B cell (primary cell): ENCODE measurements at regions not wholly inside any gene's neighbourhood (a gene's known extent, or its start where the extent isn't known, plus 50 kb on each side); places are given as distances from the start of the nearest gene placed in this dataset.

Experiments used
- CTCF ChIP-seq: fragments of 200-600 bp; IDR thresholded peaks from one replicate; pipeline ENCODE4 v1.8.0; 2022; ENCODE audit warnings: antibody characterized with exemption, mild to moderate bottlenecking
- EZH2 ChIP-seq: IDR thresholded peaks from 2 replicates; pipeline ENCODE4 v1.6.1; 2012; ENCODE audit warnings: borderline replicate concordance, low read depth, mild to moderate bottlenecking, moderate library complexity, low read length; ENCODE audit not compliant: insufficient read depth, poor library complexity, severe bottlenecking

- TF ChIP-seq CTCF: no peak
- no peak for TF ChIP-seq EZH2
Measured at GRCh38 chr18:38174594-38174993, 609.0 kb upstream of the CELF4 start.
